ENCODE measurements at regions not wholly inside any gene's neighbourhood (a gene's known extent, or its start where the extent isn't known, plus 50 kb on each side); places are given as distances from the start of the nearest gene placed in this dataset.

GRCh38 chr9:91008568-91008967, 206.9 kb downstream of the SYK start:
- TF ChIP-seq CTCF (IDR thresholded peaks at IDR 0.05; ENCODE audit: insufficient read depth, low read length) (no peak), SPI1 (IDR thresholded peaks at IDR 0.05; ENCODE audit: borderline replicate concordance, low read depth) (no peak)

Data from HL-60 (cell line).